ENCODE measurements at regions not wholly inside any gene's neighbourhood (a gene's known extent, or its start where the extent isn't known, plus 50 kb on each side); places are given as distances from the start of the nearest gene placed in this dataset.

DNA sequence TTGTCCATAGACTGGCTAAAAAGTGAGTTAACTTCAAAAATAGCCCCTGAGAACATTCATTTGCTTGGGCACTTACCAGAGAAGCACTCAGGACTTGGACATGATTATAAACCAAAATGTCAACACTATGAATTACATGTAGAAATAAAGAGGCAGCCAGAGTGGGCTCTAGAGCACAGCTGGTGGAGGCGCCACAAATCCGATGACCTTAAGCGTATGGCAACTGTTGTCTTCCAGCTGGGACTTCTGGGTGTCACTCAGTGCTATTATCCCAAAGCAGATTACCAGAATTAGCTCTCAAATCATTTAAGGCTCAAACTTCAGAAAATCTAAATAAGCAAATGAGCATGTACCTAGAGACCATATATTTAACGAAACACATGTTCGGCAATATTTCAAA lies 1255.5 kb upstream of the SLC10A2 start:
- DNase-seq: no peak

- peak; percentile 15 for DNase-seq
Measured at GRCh38 chr13:104320446-104320845, 1254.2 kb upstream of the SLC10A2 start.

GRCh38 chr13:104318121-104318520 lies 1251.9 kb upstream of the SLC10A2 start:
- DNase-seq: peak; percentile 49

- peak; percentile 94 for DNase-seq
Measured at GRCh38 chr13:104315606-104316005, 1249.4 kb upstream of the SLC10A2 start.

- DNase-seq: peak; percentile 21
Measured at GRCh38 chr13:104314926-104315535, 1248.8 kb upstream of the SLC10A2 start.

DNA sequence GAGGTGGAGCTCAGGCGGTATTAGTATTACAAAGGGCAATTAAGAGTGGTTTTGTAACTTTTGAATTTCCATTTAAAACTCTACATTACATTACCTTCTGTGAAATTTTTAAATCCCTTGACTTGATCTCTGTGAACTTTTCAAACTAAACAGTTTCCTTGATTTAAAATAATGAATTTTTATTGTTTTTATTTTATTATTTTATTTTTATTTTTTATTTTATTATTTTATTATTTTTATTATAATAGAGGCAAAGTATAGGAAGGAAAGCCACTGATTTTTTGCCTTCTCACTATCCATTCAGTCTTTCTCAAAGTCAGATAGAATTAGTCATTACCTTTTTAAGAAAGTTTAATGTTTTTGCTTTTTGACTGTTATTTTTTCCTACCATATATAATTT lies 1248.1 kb upstream of the SLC10A2 start:
- no peak for DNase-seq

GRCh38 chr13:104310861-104311260 lies 1244.6 kb upstream of the SLC10A2 start:
- peak; percentile 6 for DNase-seq

GRCh38 chr13:104309431-104309830 lies 1243.2 kb upstream of the SLC10A2 start:
- no peak for DNase-seq

DNA sequence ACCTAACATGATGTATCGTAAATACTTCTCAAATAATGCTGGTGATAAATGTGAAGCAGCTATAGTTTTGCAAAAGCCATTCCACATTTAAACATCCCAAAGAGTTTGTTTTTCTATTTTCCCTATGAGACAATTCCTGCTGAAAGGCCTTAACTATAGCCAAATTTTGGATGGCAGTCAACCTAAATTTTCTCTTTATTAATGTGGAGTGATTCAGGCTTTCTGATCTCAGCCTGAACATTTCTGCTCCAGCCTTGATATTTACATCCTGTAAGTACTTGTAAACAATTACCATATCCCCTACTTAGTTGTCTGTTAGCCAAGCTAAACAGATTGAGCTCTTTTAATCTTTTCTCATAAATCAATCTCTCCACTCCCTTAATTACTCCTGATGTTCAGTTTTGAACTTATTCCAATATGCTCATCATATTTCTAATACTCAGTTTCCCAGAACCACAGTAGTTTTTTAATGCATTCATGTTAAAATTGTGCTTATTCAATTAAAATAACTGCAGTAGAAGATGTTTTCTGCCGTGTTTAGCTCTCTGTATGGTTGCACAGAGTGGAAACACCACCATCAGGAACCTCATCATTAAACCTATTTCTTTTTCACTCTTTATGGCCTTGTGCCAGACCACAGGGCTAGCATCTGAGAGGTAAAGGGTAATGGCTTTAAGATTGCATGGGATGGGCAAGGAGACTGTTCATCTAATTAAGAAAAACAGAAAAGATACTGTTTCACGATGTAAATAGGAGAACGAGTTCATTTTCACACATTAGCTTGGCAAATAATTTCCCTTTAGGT lies 1235.2 kb upstream of the SLC10A2 start:
- DNase-seq: peak; percentile 4

- DNase-seq: no peak
Measured at GRCh38 chr13:104297075-104297474, 1230.9 kb upstream of the SLC10A2 start.

GRCh38 chr13:104296286-104296685 lies 1230.1 kb upstream of the SLC10A2 start:
- no peak for DNase-seq

DNA sequence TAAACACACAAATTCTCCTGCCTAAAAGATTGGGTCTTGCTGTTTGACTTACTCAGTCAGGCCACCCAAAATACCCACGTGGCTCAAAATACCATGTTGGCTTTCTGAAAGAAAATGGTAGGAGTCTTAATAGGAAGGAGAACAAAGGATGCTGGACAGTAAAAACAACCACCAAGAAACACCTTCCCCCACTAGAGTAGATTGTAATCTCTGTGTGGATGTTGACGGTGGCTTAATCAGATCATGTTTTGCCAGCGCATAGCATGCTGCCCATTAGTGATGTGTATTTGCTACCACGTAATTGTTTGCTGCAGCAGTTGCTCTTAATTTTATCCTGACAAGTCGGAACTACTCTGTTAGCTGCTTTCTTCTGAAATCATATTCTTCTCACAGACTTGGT lies 1229.3 kb upstream of the SLC10A2 start:
- no peak for DNase-seq

GRCh38 chr13:104289400-104289799 lies 1223.2 kb upstream of the SLC10A2 start:
- DNase-seq: no peak

GRCh38 chr13:104288496-104288895 lies 1222.3 kb upstream of the SLC10A2 start:
- DNase-seq: no peak

DNA sequence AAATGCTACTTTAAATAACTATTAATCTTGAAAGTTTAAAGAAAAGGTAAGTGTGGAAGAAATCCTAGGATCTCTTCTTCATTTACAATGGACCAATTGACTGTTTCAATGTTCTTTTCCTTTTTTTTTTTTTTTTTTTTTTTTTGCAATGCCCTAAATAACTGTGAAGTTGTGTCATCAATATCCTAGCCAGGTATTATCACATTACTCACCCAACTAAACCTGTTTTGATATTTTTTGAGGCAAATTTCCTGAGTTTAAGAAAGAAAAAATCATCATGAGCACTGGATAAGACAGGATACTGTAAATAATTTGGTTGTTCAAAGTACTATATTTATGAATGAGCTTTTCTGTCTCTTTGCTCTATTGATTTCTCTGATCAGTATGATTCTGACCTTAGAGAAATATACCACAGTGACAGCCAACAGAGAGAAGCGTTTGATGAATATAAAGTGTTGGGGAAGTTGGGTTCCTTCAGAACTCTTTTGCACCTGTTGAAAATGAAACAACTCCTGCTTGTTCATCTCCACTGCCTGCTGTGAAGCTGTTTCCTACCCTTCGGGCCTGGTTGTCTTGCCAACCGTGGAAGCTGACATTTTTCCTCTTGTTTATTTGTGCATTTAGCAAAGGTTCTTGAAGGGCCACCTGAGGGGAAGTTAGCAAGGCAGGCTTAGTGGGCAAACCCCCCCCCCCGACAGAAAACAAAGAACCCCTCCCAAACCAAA lies 1220.5 kb upstream of the SLC10A2 start:
- no peak for DNase-seq

DNA sequence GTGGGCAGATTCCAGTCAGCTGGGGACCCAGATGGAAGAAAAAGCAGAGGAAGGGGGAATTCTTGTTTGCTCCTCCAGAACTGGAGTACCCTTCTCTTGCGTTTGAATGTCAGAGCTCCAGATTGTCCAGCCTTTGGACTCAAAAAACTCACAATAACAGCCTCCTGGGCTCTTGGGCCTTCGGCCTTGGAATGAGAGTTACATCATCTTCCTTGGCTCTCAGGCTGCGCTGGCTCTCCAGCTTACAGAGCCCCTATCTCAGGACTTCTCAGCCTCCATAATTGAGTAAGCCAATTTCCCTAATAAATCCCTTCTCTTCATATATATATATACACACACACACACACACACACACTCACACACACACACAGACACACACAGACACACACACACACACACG lies 1215.7 kb upstream of the SLC10A2 start:
- DNase-seq: no peak

- DNase-seq: no peak
Measured at GRCh38 chr13:104270731-104271130, 1204.5 kb upstream of the SLC10A2 start.

DNA sequence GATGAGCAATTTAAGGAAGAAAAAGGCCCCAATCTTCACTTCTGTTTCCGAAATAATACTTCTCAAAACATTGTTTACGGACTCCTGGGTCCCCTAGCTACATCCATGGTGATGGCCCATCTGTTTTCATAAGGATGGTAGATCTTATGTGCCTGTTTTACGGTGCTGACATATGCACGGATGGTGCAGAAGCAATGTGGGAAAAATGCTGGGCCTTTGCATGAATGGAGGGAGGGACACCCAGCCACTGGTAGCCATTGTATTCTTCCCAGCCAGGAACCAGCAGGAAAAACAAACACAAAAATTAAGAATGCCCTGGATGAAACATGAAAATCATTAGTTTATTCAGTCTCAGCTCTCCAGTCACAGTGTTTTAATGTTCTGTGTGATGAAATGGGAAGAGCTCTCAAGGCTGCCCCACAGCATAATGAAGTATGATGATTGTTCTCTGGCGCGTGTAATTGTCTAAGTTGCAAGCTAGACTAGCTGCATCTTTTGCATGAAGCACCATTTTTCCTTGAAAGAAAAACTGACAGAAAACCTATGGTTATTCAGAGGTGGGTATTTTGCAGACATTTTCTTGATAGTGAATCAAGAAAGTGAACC lies 1201.1 kb upstream of the SLC10A2 start:
- no peak for DNase-seq

- DNase-seq: no peak
Measured at GRCh38 chr13:104256701-104257100, 1190.5 kb upstream of the SLC10A2 start.

DNA sequence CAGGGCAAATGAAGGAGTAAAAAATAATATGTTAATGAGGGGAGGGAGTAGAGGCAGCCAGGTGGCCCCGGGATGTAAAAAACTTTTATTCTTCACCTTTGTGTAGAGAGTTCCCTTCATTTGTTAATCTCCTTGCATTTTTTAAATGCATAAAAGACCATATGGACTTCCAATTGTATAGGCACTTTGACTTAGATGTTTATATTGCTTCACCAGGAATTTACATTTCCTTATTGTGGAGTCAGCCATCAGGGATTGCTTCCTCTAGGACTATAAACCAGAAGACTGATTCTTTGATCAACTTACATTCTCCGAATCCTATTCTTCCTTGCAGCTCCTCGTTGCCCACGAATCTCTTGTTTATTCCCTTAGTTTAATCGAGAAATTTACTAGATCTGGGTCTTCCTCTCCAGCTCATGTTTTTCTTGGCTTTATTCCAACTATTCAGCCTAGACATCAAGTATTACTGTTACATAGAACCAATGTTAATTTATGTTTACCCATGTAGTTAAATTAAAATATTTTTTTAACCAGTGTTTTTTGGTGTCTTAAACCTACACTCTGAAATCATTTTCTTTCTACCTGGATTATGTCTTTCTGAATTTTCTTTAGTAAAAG lies 1187.0 kb upstream of the SLC10A2 start:
- no peak for DNase-seq

- no peak for DNase-seq
Measured at GRCh38 chr13:104251931-104252330, 1185.7 kb upstream of the SLC10A2 start.

DNA sequence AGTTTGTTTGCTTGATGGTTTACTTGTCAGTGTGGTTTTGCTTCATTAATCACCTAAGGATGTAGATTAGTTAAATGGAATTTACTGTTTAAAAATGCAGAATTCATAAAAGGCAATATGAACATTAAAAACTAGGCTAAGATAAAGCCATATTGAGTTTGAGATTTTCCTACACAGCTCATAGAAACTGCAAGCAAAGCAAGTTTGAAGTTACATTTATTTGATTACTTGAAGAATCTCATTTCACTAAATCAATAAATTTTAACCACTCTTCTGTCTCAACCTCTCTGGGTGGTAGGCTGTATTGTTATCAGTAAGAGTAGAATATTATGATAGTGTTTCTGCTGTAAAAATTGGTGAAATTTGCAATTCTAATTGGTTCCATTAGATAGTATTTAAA lies 1180.7 kb upstream of the SLC10A2 start:
- no peak for DNase-seq

GRCh38 chr13:104206450-104207044 lies 1140.3 kb upstream of the SLC10A2 start:
- DNase-seq: no peak

Data from fibroblast of skin of right biceps (primary cell).